Islet precursor cell (in vitro differentiated cells): ENCODE measurements at regions not wholly inside any gene's neighbourhood (a gene's known extent, or its start where the extent isn't known, plus 50 kb on each side); places are given as distances from the start of the nearest gene placed in this dataset.
A peak's percentile ranks its signal among the peaks of the same experiment; 100 is the strongest.

Source experiments
- DNase-seq: peaks from one replicate; pipeline ENCODE4 v3.0.0-alpha.2; 2018

GRCh38 chr9:90046317-90046861 is 441.6 kb downstream of the GADD45G start:
- DNase-seq: no peak

DNA sequence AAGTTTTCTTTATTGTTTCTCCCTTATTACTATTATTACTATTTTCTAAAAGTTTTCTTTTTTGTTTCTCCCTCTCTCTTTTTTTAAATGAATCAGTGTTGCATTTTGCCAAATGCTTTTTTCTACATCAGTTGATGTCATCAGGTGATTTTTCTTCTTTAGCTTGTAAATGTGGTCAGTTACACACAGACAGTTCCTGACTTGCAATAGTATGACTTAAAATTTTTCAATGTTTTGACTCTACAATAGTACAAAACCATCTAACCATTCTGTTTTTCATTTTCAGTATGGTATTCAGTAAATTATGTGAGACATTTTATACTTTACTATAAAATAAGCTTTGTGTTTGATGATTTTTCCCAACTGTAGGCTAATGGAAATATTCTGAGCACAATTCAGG is 443.0 kb downstream of the GADD45G start:
- no peak for DNase-seq

- DNase-seq: no peak
Measured at GRCh38 chr9:90052366-90052765, 447.6 kb downstream of the GADD45G start.

DNA sequence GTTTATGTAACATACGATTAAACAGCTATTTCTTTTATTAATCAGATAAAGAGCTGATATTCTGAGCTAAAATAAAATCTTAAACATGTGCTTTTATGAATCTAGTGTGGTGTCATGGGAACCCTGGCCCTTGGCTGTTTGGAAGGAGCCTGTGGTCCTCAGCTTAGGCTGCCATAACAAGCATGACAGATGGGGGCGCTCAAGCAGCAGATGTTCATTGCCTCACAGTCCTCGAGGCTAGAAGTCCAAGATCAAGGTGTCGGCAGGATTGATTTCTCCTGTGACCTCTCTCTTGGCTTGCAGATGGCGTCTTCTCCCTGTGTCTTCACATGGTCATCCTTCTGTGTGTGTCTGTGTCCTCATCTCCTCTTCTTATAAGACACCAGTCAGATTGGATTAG is 448.2 kb downstream of the GADD45G start:
- DNase-seq: no peak

DNA sequence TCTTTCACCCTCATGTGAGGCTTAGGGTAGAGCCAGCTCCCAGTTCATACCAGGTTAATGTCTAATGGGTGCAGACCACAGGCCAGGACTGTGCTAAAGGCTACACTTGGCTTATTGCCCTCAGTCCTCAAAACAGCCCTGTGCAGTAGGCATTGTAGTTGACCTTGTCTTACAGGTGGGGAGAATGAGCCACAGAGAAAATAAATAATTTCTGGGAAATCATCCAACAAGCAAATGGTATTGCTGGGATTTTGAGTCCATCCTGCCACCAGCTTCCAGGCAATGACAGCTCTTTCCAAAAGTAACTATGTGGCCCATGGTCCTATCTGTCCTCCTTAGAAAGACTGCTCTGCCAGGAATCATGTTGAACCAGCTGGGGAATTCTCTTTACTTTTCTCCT is 450.0 kb downstream of the GADD45G start:
- DNase-seq: no peak

- no peak for DNase-seq
Measured at GRCh38 chr9:90055226-90055625, 450.4 kb downstream of the GADD45G start.

- no peak for DNase-seq
Measured at GRCh38 chr9:90057361-90057760, 452.5 kb downstream of the GADD45G start.

- no peak for DNase-seq
Measured at GRCh38 chr9:90058182-90058763, 453.5 kb downstream of the GADD45G start.

DNA sequence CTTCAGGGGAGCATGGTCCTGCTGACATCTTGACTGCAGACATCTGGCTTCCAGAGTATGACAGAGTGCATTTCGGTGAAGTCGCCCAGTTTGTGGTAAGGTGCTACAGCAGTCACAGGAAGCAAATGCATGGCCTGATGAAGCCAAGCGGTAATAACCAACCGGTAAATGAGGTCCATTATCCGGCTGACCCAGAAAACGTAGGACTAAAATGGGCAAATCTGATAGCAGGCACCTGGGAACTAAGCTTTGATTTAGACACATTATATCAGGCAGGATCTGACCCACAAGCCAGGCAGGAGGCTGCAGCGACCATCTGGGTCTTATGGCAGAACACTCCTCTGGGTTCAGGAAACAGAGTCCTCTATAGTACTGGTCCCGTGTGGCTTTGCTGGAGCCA is 454.6 kb downstream of the GADD45G start:
- no peak for DNase-seq

DNA sequence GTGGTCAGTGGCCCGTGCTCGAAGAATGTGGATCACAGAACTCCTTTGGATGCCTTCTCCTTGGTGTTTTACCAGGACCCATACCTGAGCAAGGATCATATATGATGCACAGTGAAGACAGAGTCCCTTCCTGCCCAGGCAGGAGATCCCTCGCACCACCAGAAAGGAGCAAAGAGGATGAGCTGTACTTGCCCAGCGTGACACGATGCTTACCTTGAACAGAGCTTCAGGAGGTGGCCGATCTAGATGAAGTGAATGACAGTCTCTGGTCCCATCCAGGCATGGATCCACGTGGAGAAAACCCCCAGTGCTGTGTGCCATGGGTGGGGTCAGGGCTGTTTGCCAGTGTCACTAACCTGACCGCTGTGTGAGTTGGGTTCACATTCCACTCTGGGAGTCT is 455.4 kb downstream of the GADD45G start:
- DNase-seq: no peak

DNA sequence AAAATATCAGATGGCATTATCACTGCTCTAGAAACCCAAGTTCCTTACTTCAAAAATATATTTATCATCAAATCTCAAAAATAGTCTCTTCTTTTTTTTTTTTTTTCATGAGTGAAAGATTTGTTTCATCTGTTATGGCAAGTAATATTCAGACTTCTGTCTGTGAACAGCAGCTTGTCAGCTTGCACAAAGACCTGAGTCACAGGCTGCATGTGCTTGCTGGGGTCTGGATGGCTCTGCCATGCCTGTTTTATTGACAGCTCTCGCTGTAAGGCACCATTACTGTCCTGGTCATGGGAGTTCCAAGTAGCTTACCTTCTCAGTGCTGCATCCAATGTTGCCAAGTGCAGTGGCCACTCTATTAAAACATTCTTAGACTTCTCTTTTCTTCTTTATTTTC is 456.4 kb downstream of the GADD45G start:
- peak; percentile 48 for DNase-seq

GRCh38 chr9:90062982-90063381 is 458.2 kb downstream of the GADD45G start:
- no peak for DNase-seq

DNA sequence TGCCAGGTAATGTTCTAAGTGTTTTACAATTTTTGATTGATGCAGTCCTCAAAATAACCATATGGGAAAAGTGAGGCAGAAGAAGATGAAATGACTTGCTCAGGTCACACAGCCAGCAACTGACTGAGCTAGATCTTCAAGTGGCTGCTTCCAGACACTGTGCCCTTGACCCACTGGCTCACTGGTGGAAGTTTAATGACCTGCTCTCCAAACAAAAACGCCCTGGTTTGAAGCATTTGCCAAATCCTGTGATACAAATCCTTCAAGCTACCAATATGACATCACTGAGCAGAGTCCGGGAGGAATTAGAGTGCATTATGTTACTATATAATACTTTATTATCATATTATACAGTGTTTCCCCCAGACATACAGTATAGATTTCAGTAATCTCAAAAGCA is 459.4 kb downstream of the GADD45G start:
- DNase-seq: peak; percentile 21

DNA sequence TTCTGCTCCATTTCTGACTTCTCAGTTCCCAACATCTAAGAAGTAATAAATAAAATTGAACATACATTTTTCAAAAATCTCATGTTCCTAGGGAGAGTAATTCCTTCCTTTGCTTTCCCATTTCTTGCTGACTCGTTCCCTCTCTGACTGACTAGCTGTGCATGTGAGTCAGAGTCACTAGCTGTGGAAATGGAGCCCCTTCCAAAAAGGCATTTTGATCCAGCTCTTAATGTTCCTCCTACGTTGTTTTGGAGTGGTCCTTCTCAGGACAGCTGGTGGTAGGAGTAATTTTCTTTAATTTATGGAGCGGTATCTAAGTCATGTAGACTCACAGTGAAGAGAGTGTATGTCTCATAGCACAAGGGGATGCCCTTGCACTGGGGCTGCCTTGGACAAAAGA is 460.2 kb downstream of the GADD45G start:
- peak; percentile 44 for DNase-seq

DNA sequence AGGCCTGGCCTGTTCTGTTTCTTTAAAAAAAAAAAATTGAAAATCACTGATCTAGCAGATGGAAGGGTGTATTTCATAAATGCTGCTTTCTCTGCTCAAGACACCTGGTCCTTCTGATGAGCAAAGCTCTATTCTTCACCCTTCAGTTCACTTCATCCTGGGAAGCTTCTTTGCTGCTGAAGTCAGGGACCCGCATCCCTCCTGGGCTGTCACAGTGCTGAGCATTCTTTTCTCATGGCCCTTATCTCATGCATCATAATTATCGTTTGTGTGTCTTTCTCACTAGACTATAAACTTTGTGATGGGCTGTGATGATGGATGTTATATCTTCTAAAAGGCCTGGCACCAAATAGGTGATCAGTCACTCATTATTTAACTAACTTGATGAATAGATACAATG is 461.0 kb downstream of the GADD45G start:
- DNase-seq: peak; percentile 17

- no peak for DNase-seq
Measured at GRCh38 chr9:90069085-90069484, 464.3 kb downstream of the GADD45G start.

DNA sequence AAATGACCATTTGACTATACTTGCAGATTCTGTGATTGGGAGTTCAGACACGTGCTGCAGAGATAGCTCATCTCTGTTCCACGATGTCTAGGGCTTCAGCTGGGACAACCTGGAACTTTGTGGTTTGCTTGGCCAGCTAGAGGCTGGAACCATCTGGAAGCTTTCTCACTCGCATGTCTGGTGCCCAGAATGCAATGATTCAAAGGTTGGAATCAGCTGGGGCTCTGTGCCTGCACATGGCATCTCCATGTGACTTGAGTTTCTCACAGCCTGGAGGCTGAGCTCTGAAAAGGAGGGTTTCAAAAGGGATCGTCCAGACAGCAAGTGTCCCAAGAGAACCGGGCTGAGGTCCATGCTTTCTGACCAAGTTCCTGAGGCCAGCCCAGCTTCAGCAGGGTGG is 465.2 kb downstream of the GADD45G start:
- DNase-seq: no peak

DNA sequence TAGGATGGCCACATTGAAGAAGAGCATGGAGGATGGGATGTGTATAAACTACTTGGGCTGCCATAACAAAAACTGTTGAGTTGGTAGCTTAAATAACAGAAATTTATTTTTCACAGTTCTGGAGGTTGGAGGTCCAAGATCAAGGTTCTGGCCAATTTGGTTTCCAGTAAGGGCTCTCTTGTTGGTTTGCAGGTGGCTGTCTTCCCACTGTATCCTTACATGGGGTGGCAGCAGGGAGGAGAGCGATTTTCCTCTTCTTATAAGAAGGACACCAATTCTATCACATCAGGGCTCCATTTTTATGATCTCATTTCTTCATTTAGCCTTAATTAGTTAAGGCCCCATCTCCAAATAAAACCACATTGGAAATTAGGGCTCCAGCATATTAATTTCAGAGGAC is 465.7 kb downstream of the GADD45G start:
- DNase-seq: no peak

GRCh38 chr9:90070931-90071660 is 466.3 kb downstream of the GADD45G start:
- no peak for DNase-seq

DNA sequence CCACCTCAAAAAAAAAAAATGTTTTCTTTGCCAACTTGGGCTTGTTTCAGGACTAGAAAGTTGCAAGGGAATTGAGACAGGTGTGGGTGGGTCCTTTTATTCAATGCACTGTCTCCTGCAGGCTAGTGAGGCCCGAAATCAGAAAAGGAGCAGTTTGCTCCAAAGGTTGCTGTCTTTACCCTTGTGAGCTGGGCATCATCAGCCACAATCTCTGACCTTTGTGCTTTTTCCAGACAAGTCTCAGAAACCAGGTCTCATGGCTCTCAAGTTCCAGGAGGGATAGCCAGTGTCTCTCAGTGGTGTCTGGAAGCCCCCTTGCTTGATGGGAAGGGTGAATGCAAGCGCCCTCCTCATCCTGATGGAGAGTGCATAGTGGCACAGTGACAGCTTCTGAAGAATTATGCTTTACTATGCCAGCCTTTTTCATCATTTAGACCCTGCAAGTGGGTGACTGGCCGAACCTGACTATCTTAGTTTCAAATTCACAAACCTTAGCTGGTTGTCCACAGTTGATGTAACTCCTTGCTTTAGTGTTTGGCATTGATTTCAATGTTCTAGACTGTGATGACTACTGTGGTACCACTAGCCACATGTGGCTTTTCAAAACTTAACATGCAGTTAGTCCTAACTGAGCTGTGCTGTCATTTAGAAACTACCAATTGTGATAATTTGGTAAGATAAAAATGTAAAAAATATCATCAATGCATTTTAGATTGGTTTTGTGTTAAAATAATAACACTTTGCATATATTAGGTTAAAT is 468.6 kb downstream of the GADD45G start:
- no peak for DNase-seq

DNA sequence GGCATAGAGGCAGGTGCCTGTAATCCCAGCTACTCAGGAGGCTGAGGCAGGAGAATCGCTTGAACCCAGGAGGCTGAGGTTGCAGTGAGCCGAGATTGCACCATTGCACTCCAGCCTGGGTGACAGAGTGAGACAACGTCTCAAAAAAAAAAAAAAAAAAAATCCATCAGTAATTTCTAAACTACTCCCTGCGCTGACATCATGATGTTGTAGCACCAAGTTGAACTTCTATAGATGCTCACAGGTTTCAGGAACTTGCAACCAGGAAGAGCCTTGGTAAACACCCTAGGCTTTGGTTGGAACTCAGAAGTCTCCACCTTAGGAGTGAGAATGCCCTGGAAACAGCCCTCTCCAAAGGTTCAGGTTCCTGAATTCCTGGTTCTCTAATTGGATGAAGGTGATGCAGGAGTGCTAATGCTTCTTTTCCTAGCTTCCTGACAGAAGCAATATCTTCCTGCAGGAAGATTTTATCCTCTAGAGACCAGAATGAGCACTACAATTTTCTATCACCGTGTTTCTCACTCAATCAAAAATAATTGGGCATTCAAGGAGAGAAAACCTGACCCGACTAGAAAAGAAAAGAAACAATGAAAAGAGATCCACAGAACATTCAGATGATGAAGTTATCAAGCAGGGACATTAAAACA is 469.6 kb downstream of the GADD45G start:
- DNase-seq: no peak

DNA sequence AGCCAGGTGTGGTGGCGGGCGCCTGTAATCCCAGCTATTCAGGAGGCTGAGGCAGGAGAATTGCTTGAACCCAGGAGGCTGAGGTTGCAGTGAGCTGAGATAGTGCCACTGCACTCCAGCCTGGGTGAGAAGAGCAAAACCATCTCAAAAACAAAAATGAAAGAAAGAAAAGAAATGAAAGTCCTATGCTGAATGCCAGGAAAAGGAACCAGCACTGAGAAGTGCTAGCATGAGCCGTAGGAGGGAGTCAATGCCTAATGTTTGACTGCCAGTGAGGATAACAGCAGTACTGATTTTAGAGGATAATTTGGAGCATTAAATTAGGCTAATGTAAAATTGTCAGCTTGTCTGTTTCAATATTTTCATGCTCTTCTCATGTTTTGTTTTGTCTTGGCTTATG is 472.8 kb downstream of the GADD45G start:
- peak; percentile 17 for DNase-seq

- peak; percentile 9 for DNase-seq
Measured at GRCh38 chr9:90078988-90079421, 474.2 kb downstream of the GADD45G start.
